GM21515 (cell line): ENCODE measurements at regions not wholly inside any gene's neighbourhood (a gene's known extent, or its start where the extent isn't known, plus 50 kb on each side); places are given as distances from the start of the nearest gene placed in this dataset.

Experiments used
- ATAC-seq: cut with Tn5 transposase; IDR thresholded peaks from one replicate; pipeline ENCODE4 v1.9.1; 2021; ENCODE audit not compliant: unreplicated experiment

GRCh38 chr6:140572129-140572528 is 1197.7 kb upstream of the CITED2 start:
- ATAC-seq, result no peak

GRCh38 chr6:140571145-140571544 is 1196.7 kb upstream of the CITED2 start:
- ATAC-seq, result no peak

- ATAC-seq, result no peak
Observed at GRCh38 chr6:140567466-140567865, 1193.0 kb upstream of the CITED2 start.

- ATAC-seq, result no peak
Observed at GRCh38 chr6:140566781-140567277, 1192.4 kb upstream of the CITED2 start.

- no peak for ATAC-seq
Observed at GRCh38 chr6:140563728-140564127, 1189.3 kb upstream of the CITED2 start.

- ATAC-seq, result no peak
Observed at GRCh38 chr6:140561701-140562100, 1187.3 kb upstream of the CITED2 start.

GRCh38 chr6:140560671-140561070 is 1186.2 kb upstream of the CITED2 start:
- ATAC-seq, result no peak

GRCh38 chr6:140559458-140559857 is 1185.0 kb upstream of the CITED2 start:
- ATAC-seq, result no peak

GRCh38 chr6:140554421-140554820 is 1180.0 kb upstream of the CITED2 start:
- ATAC-seq, result no peak

GRCh38 chr6:140548366-140548765 is 1173.9 kb upstream of the CITED2 start:
- ATAC-seq, result no peak

- ATAC-seq, result no peak
Observed at GRCh38 chr6:140546640-140547039, 1172.2 kb upstream of the CITED2 start.

GRCh38 chr6:140544431-140544830 is 1170.0 kb upstream of the CITED2 start:
- ATAC-seq, result no peak

GRCh38 chr6:140542863-140543262 is 1168.4 kb upstream of the CITED2 start:
- ATAC-seq, result no peak

GRCh38 chr6:140541288-140541687 is 1166.8 kb upstream of the CITED2 start:
- ATAC-seq, result no peak

GRCh38 chr6:140540743-140541142 is 1166.3 kb upstream of the CITED2 start:
- no peak for ATAC-seq

GRCh38 chr6:140538926-140539325 is 1164.5 kb upstream of the CITED2 start:
- no peak for ATAC-seq

GRCh38 chr6:140537834-140538705 is 1163.6 kb upstream of the CITED2 start:
- no peak for ATAC-seq

- ATAC-seq, result no peak
Observed at GRCh38 chr6:140537211-140537610, 1162.8 kb upstream of the CITED2 start.

- no peak for ATAC-seq
Observed at GRCh38 chr6:140535511-140535910, 1161.1 kb upstream of the CITED2 start.

GRCh38 chr6:140533526-140533925 is 1159.1 kb upstream of the CITED2 start:
- no peak for ATAC-seq

GRCh38 chr6:140504776-140505175 is 1130.3 kb upstream of the CITED2 start:
- no peak for ATAC-seq

- ATAC-seq, result no peak
Observed at GRCh38 chr6:140500849-140501248, 1126.4 kb upstream of the CITED2 start.

GRCh38 chr6:140499607-140500006 is 1125.2 kb upstream of the CITED2 start:
- no peak for ATAC-seq
